AG04449 (cell line): ENCODE measurements at regions not wholly inside any gene's neighbourhood (a gene's known extent, or its start where the extent isn't known, plus 50 kb on each side); places are given as distances from the start of the nearest gene placed in this dataset.
A peak's percentile ranks its signal among the peaks of the same experiment; 100 is the strongest.

Experiments used
- CTCF ChIA-PET: fragments of 350-600 bp; formaldehyde crosslinking; extraction: SDS; loops from one replicate; lab custom pipeline; 2021; ENCODE audit warnings: antibody characterized with exemption; lab: Yijun Ruan, JAX
- POLR2A ChIA-PET: fragments of 400-600, 350-600 bp; formaldehyde crosslinking; extraction: SDS; loops from one replicate; lab custom pipeline; 2020; ENCODE audit warnings: antibody characterized with exemption, inconsistent platforms; lab: Yijun Ruan, JAX
- DNase-seq: peaks from one replicate; pipeline ENCODE4 v3.0.0-alpha.2; 2010; ENCODE audit warnings: low read depth, low spot score
- H3K4me3 ChIP-seq: 2 replicates; pipeline ENCODE4 v1.5.1; 2011; ENCODE audit warnings: low read depth, mild to moderate bottlenecking, control low read depth, low read length
- CTCF ChIP-seq: IDR thresholded peaks from one replicate; pipeline ENCODE4 v1.5.1; 2011; ENCODE audit warnings: mild to moderate bottlenecking, moderate library complexity, low read length, control low read depth, inconsistent platforms; ENCODE audit not compliant: insufficient read depth; ENCODE audit errors: missing control alignments

GRCh38 chr2:59191781-59192180, 950.7 kb upstream of the FANCL start:
- ChIA-PET POLR2A (no interaction called here), CTCF (no interaction called here)
- no peak for TF ChIP-seq CTCF
- H3K4me3 ChIP-seq: no peak overlapping the region
- no peak for DNase-seq

- CTCF ChIA-PET: no interaction called here
- no peak overlapping the region for H3K4me3 ChIP-seq
- TF ChIP-seq CTCF: no peak
- POLR2A ChIA-PET: no interaction called here
- no peak for DNase-seq
These were observed 949.4 kb upstream of the FANCL start for GRCh38 chr2:59190518-59190917.

- ChIA-PET CTCF (interaction anchor here (1.5 kb wide), 1 partner anchor 613 kb away, joined by 3 read pairs; no protein-coding TSS in a partner anchor), POLR2A (no interaction called here)
- DNase-seq: no peak
These were observed 943.3 kb upstream of the FANCL start for GRCh38 chr2:59184276-59185020.

GRCh38 chr2:59183070-59183469, 941.9 kb upstream of the FANCL start:
- no peak overlapping the region for H3K4me3 ChIP-seq
- CTCF ChIA-PET: interaction anchor here (1.2 to 1.7 kb wide), 3 partner anchors 331 to 612 kb away, joined by 3 to 18 read pairs (median 3); no protein-coding TSS in a partner anchor
- POLR2A ChIA-PET: no interaction called here
- no peak for DNase-seq
- TF ChIP-seq CTCF: no peak

More at GRCh38 chr2:59184276-59185020, 943.3 kb upstream of the FANCL start:
- no peak for TF ChIP-seq CTCF
- no peak overlapping the region for H3K4me3 ChIP-seq

GRCh38 chr2:59182249-59182648, 941.1 kb upstream of the FANCL start:
- DNase-seq: no peak
- no peak overlapping the region for H3K4me3 ChIP-seq
- CTCF ChIA-PET: interaction anchor here (0.8 to 1.7 kb wide), 3 partner anchors 31 to 419 kb away, joined by 3 to 18 read pairs (median 3); no protein-coding TSS in a partner anchor
- TF ChIP-seq CTCF: peak; percentile 60
- POLR2A ChIA-PET: no interaction called here

GRCh38 chr2:59181347-59181746, 940.2 kb upstream of the FANCL start:
- H3K4me3 ChIP-seq: no peak overlapping the region
- POLR2A ChIA-PET: no interaction called here
- TF ChIP-seq CTCF: no peak
- CTCF ChIA-PET: interaction anchor here (1.7 kb wide), 1 partner anchor 418 kb away, joined by 18 read pairs; no protein-coding TSS in a partner anchor
- DNase-seq: no peak
